ENCODE measurements at regions not wholly inside any gene's neighbourhood (a gene's known extent, or its start where the extent isn't known, plus 50 kb on each side); places are given as distances from the start of the nearest gene placed in this dataset.

DNA sequence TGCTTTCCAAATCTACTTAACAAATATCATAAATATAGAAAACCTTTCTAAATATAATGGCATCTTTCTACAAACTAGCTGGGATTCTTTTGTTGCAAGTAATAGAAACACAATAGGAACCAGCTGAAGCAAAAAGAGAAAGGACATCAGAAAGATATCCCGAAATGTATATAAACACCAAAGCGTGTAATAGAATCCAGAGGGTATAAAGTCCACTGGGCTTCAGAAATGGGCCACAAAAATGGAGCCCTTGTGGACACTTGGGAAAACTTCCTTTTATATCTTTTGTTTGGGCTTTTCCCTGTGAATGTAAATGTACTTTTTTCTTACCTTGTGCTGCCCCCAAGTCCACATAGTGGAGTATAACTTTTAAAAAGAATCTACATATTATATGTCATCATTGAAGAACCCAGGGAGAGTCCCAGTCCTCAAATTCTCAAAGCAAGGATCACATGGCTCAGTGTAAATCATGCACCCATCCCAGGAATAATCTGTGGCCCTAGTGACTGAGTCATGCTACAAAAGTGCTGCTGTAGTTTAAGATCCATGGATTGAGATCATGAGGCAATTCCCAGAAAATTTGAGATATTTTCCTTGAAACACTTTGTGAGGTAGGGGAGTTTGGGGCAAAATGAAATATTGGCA, 457.0 kb downstream of the EPM2A start:
- Mint-ChIP-seq H3K27ac (no peak overlapping the region), H3K9me3 (peaks cover 0 to 4% of the 10 kb centered on the region in 2 experiments; a peak in 1 of 5 replicates), H3K27me3 (ENCODE audit: low read depth) (no peaks in the 10 kb centered on the region), H3K36me3 (ENCODE audit: insufficient read depth in 1 of 3, low read depth in 3 of 3) (no peaks in the 10 kb centered on the region; a peak in 1 of 7 replicates), H3K4me3 (no peak overlapping the region), H3K4me1 (peaks cover 6% of the 10 kb centered on the region in 2 experiments)
- H3K18ac ChIP-seq (ENCODE audit: insufficient read length, low read depth, low read length) = no peak overlapping the region
- no peaks in the 10 kb centered on the region for H3K27me3 ChIP-seq (ENCODE audit: insufficient read depth, low read length)
- H3K4me2 ChIP-seq (ENCODE audit: insufficient read depth, insufficient read length, low read length) = no peak overlapping the region
- TF ChIP-seq, protein P1, sequence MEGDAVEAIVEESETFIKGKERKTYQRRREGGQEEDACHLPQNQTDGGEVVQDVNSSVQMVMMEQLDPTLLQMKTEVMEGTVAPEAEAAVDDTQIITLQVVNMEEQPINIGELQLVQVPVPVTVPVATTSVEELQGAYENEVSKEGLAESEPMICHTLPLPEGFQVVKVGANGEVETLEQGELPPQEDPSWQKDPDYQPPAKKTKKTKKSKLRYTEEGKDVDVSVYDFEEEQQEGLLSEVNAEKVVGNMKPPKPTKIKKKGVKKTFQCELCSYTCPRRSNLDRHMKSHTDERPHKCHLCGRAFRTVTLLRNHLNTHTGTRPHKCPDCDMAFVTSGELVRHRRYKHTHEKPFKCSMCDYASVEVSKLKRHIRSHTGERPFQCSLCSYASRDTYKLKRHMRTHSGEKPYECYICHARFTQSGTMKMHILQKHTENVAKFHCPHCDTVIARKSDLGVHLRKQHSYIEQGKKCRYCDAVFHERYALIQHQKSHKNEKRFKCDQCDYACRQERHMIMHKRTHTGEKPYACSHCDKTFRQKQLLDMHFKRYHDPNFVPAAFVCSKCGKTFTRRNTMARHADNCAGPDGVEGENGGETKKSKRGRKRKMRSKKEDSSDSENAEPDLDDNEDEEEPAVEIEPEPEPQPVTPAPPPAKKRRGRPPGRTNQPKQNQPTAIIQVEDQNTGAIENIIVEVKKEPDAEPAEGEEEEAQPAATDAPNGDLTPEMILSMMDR (conservative IDR thresholded peaks at IDR 0.05) = no peak
- H2BK15ac ChIP-seq (ENCODE audit: low read depth, low read length) = no peak overlapping the region
- no peak overlapping the region for H2BK12ac ChIP-seq (ENCODE audit: insufficient read length, low read depth, low read length)
- H2BK5ac ChIP-seq (ENCODE audit: insufficient read length, low read length) = no peak overlapping the region
- H3K4me1 ChIP-seq (ENCODE audit: insufficient read depth, low read length) = no peaks in the 10 kb centered on the region
- H3K9me3 ChIP-seq (ENCODE audit: control insufficient read depth, low read depth, low read length) = no peaks in the 10 kb centered on the region
- no peaks in the 10 kb centered on the region for H3K79me2 ChIP-seq (ENCODE audit: insufficient read depth, low read length)
- no peak for DNase-seq
- no peaks in the 10 kb centered on the region for H3K79me1 ChIP-seq (ENCODE audit: insufficient read depth, low read depth, low read length, poor library complexity, severe bottlenecking)
- no peak overlapping the region for H3T11ph ChIP-seq (ENCODE audit: low read length)
- no peak overlapping the region for H3K4ac ChIP-seq (ENCODE audit: low read depth, low read length)
- no peak overlapping the region for H2AK5ac ChIP-seq (ENCODE audit: insufficient read length, low read length)
- H4K20me1 ChIP-seq (ENCODE audit: control insufficient read depth, insufficient read depth, insufficient read length) = no peaks in the 10 kb centered on the region
- H4K5ac ChIP-seq (ENCODE audit: insufficient read length, low read depth, low read length) = no peak overlapping the region
- no peak overlapping the region for H3K23ac ChIP-seq (ENCODE audit: insufficient read length, low read depth, low read length)
- no peak overlapping the region for H3K9ac ChIP-seq (ENCODE audit: extremely low read depth, insufficient read length, low read length)
- no peak overlapping the region for H3K27ac ChIP-seq (ENCODE audit: insufficient read length, low read depth, low read length)
- H3K14ac ChIP-seq (ENCODE audit: insufficient read depth, low read length) = no peak overlapping the region
- H2AFZ ChIP-seq (ENCODE audit: low read length) = no peak overlapping the region
- H3K23me2 ChIP-seq (ENCODE audit: insufficient read length, low read depth, low read length, poor library complexity, severe bottlenecking) = no peaks in the 10 kb centered on the region
- H2BK120ac ChIP-seq (ENCODE audit: low read depth, low read length, poor library complexity, severe bottlenecking) = no peak overlapping the region
- H4K8ac ChIP-seq (replicated peaks; ENCODE audit: insufficient read length, low read depth, low read length) = no peak overlapping the region
- H3K56ac ChIP-seq (ENCODE audit: insufficient read length, low read depth, low read length) = no peak overlapping the region
- no CpG with 5 or more reads among the region's 2 CpGs for WGBS (ENCODE audit: extremely low coverage, insufficient read length, low lambda C conversion rate)
- H2BK20ac ChIP-seq (ENCODE audit: low read depth, low read length, poor library complexity, severe bottlenecking) = no peak overlapping the region
- H4K91ac ChIP-seq (ENCODE audit: insufficient read length, low read depth, low read length) = no peak overlapping the region

All from H9 (cell line).